ENCODE measurements at regions not wholly inside any gene's neighbourhood (a gene's known extent, or its start where the extent isn't known, plus 50 kb on each side); places are given as distances from the start of the nearest gene placed in this dataset.

- no peak for DNase-seq (ENCODE audit: low read depth in 2 of 2, low spot score in 1 of 2)
Measured at GRCh38 chr15:68871507-68871906, 50.8 kb upstream of the ANP32A start.

- DNase-seq (ENCODE audit: low read depth in 2 of 2, low spot score in 1 of 2): no peak
Measured at GRCh38 chr15:68874788-68875187, 54.1 kb upstream of the ANP32A start.

GRCh38 chr15:68875377-68876116 lies 54.8 kb upstream of the SPESP1 start:
- DNase-seq (ENCODE audit: low read depth in 2 of 2, low spot score in 1 of 2): peak; percentile 88 to 94

GRCh38 chr15:68877626-68878025 lies 52.7 kb upstream of the SPESP1 start:
- no peak for DNase-seq (ENCODE audit: low read depth in 2 of 2, low spot score in 1 of 2)

GRCh38 chr15:68880382-68880781 lies 49.9 kb upstream of the SPESP1 start:
- DNase-seq (ENCODE audit: low read depth in 2 of 2, low spot score in 1 of 2): no peak

All from stimulated activated CD8-positive, alpha-beta memory T cell treated with anti-CD3 and anti-CD28 coated beads, Interleukin-4, amount 100 ng/mL, for 1 hour (primary cell).